PFSK-1 (cell line): ENCODE measurements at regions not wholly inside any gene's neighbourhood (a gene's known extent, or its start where the extent isn't known, plus 50 kb on each side); places are given as distances from the start of the nearest gene placed in this dataset.

Experiments
- POLR2AphosphoS5 ChIP-seq: IDR thresholded peaks from 2 replicates; pipeline ENCODE4 v1.6.1; 2012; ENCODE audit warnings: low read depth, mild to moderate bottlenecking, control low read depth, low read length, moderate library complexity
- SIN3A ChIP-seq: IDR thresholded peaks from 2 replicates; pipeline ENCODE4 v1.6.1; 2012; ENCODE audit warnings: mild to moderate bottlenecking, low read length, moderate library complexity, borderline replicate concordance; ENCODE audit not compliant: insufficient read depth
- TAF1 ChIP-seq: IDR thresholded peaks from 2 replicates; pipeline ENCODE4 v1.6.1; 2012; ENCODE audit warnings: low read length, control low read depth, borderline replicate concordance; ENCODE audit not compliant: insufficient read depth

DNA sequence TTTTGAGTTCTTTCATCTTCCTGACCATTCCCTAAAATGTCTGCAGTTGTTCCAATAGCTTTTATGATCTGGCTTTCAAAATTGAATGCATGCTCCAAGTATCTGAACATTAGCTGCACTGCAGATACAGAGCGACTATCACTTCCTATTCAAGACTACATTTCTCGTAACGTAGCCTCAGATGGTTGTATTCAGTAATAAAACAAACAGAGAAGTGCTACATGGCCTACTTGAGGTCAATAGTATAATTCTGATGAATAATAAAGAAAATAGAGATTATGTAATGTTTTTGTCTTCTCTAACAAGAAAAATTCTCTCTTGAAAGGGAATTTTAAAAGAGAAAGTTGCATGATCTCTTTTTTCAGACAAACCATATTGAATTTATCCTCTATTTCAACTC lies 333.9 kb upstream of the IRAK1BP1 start:
- no peak for TF ChIP-seq POLR2AphosphoS5
- no peak for TF ChIP-seq SIN3A
- TF ChIP-seq TAF1 = no peak
